Inferior parietal cortex (tissue), 1 donor: ENCODE measurements at regions not wholly inside any gene's neighbourhood (a gene's known extent, or its start where the extent isn't known, plus 50 kb on each side); places are given as distances from the start of the nearest gene placed in this dataset.
"Not testable (repeated sequence)": the region's sequence is repeated elsewhere in the genome, so short reads cannot be mapped to it uniquely, and the experiment has no call there.

ENCODE experiments used
- DNase-seq: peaks from one replicate; pipeline ENCODE4 v3.0.0-alpha.2; 2016; ENCODE audit errors: extremely low spot score

DNA sequence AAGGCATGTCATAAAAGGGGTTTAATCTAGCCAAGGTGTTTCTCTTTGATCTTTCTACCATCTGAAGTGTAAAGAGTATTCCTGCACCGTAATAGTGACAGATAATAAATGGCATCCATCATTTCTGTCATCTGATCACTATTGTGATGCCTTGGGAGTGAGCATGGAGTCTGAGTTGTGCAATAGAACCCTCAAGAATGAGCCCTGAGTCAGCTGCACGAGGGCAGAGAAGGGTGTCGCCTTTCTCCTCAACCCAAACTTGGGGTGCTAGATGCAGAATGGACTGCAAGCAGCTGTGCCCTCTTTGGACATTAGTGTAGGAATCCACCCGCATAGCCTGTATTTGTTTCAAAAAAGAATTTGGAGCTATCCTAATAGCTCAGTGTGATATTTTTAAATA lies 115.2 kb downstream of the ZNF37A start:
- no peak for DNase-seq

DNA sequence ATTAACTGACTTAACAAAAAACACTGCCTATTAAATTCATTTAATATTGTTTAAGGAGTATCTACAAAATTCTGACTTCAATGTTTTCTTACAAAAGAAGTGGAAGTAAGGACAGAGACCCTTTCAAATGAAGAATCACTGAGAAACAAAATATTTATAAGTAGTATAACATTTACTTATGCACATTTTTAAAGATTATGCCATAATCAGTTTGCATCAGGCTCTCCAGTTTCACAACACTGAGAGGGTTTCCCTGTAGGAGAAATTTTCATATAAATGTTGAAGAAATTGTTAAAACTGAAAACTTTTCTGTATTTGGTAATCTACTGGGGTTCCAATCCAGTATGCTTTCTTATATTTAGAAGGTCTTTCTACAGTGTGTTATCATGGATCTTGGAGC lies 115.6 kb downstream of the ZNF37A start:
- not testable (repeated sequence) for DNase-seq

DNA sequence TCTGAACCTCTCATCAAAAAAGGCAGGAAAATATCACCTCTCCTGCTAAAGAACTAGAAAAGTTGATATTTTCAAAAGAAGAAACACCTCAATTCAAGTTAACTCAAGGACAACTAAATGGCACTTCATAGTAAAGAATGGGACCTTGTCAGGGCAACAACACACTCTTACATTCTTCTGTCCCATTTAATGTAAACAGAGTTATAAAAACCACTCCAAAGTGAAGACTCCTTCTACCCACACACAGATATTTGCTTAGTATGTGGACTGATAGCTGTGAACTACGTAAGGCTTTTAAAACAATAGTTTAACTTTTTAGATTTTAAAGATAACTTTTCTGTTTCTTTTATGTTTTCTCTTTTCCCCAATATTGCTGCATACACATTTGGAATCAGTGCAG lies 118.3 kb downstream of the ZNF37A start:
- DNase-seq: no peak

DNA sequence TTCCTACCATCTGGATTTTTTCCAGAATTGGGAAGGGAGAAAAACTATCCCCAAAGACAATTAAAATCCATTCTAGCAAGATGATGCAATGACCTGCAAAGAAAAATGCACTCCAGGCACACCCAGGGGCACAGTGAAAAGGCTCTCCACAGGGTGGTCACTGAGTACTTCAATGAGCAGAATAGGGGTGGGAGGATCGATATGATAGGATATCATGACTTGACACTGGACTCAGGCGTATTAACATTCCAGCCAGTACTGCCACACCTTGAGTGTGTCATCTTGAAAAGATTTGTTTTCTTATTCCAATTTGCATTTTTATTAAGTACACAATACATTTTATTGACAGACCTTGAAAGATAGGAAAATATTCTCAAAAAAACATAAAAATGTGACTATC lies 132.2 kb downstream of the ZNF37A start:
- no peak for DNase-seq

DNA sequence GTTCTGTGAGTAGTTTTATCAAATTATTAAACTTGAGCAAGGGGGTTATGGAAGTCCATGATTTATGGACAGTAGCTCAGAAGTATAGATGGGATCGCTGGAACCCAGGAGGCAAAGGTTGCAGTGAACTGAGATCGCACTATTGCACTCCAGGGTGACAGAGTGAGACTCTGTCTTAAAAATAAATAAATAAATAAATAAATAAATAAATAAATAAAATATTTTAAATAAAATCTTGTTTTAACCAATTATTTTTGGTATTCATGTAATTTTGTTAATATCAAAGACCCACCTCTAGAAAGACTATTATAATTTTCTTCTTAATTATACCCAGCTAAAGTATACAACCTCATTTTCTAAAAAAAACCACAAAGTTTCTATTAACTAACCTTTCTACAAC lies 134.3 kb downstream of the ZNF37A start:
- no peak for DNase-seq

DNA sequence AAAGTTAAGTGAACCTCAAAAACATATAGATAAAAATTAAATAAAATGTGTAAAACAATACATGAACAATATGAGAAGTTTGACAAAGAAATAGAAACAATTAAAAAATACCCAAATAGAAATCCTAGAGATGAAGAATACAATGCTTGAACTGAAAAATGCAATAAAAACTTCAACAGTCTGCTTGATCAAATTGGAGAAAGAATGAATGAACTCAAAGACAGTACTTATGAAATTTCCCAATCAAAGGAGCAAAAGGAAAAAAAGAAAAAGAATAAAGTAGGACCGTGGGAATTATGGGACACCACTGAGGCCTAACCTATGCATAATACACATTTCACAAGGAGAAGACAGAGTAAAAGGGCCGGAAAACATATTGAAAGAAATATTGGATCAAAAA lies 144.3 kb downstream of the ZNF37A start:
- not testable (repeated sequence) for DNase-seq

DNA sequence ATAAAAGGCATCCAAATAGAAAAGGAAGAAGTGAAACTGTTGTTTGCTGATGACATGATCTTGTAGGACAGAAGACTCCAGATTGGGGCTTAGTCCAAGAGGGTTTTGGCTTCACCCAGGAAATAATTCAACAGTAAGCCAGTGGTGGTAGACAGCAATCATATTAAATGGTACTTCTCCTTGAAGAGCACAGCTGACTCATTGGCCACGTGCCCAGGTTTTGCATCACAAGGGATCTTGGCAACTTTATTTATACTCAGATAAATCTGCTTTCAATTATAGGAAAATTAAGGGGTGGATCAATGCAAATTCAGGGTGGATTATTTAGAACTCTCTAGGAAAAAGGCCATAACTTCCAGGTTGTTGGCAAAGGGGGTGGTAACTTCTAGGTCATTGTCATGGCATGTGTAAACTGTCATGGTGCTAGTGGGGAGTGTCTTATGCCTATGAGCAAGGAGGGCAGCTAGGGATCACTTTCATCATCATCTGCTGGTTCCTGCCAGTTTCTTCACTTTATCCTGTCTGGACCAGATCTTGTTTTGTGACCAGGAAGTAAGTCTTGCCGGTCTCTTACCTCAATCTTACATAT lies 148.0 kb downstream of the ZNF37A start:
- not testable (repeated sequence) for DNase-seq

DNA sequence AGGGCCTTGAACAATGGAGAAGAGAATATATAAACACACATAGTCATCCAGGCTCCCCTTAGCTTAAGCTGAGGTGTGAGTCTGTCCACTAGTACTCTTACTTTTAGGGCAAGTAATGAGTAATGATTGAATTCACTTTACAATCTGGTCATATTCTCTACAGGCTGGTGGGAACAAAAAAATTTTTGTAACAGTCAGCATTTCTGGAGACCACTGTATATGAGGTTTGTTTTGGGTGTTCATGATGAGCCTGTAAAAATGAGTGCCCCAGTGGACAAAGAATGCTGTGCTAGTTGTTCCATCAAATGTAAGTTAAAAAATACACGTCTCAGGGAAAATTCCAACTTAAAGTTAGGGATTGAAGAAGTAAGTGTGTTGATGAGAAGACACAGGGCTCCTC lies 154.0 kb downstream of the ZNF37A start:
- DNase-seq: not testable (repeated sequence)

DNA sequence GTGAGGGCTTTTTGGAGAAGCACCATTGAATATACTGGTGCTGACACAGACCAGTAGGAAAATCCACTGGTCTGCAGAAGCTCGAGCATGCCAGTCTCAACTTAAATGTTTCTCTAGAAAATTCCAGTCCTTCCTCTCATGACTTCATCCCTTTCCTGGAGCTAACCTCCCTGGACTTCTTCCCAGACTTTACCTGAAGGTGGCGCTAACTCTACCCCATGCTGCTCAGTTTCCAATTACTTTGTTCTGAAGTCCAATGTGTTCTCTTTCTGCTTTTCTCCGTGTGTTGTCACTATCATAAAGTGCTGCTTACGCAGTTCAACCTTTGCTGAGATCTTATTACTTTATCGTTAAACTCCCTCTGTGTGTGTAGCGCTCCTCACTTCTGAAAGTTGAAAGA lies 158.4 kb downstream of the ZNF37A start:
- not testable (repeated sequence) for DNase-seq

DNA sequence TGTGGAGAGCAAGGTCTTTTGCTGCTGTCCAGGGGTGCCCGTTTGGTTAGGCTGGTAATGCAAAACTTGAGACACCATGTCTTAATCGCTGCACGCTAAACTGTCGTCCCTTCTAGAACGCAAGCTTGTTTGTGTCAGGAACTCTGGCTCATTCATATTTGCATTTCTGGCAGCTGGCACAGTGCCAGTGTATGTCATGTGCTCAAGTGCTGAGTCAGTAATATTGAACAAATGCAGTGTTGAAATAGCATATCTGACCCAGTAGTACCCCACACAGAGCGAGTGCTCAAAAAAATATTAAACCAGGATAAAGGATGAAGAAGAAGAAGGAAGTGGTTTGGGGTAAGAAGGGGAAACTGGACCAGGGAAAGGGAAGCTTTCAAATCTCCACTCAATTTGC lies 173.4 kb downstream of the ZNF37A start:
- DNase-seq: not testable (repeated sequence)

DNA sequence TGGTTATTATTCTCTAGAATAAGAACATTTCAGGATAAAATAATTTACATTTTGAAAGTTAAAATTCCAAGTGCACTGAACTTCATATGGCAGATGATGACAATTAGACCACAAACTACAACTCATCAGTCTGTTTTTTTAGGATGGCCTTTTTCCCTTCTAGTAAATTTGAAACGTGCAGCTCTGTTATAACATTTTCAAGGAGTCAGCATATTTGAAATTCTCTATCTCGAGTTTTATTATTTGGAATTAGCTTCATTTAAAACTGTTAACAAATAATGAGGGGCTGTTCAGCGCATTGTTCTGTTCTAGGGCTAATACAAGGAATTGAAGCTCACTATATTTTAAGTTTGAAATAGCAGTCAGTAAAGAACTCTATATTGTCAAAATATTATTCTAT lies 176.9 kb downstream of the ZNF37A start:
- DNase-seq: not testable (repeated sequence)

DNA sequence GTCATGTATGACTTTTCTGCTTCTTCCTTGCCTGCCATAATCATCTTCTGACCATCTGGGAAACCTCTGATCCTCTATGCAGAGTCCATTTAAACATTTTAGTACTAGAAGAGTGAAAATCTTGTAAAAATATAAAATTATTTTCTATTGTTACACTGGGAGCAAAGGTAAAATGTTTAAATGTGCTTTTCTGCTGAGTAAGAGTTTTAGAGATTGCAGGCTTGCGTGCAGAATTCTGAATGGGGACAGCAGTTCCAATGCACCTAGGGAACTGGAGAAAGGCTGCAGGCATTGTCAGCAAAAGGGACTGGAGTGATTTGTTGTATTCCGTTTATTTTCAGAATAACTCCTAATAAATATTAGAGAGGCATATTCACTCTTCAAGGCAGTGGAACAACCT lies 180.7 kb downstream of the ZNF37A start:
- DNase-seq: not testable (repeated sequence)

DNA sequence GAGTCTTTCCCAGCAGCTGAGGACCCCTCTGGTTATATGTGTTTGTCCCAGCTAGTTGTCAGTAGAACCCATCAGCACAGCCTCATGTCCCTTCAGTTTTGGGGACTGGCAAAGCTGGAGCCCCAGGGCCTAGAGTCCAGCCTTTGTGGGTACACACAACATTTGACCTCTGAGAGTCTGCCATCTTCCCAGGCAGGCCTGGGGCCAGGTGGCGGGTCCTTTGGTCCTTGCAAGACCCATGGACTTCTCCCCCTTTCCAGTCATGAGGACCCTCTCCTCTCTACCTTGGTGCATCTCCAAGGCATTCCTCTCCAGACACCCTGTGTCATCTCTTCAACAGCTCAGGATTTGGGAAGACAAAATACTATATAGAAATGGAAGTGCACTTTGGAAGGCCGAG lies 198.4 kb downstream of the ZNF37A start:
- DNase-seq: not testable (repeated sequence)

DNA sequence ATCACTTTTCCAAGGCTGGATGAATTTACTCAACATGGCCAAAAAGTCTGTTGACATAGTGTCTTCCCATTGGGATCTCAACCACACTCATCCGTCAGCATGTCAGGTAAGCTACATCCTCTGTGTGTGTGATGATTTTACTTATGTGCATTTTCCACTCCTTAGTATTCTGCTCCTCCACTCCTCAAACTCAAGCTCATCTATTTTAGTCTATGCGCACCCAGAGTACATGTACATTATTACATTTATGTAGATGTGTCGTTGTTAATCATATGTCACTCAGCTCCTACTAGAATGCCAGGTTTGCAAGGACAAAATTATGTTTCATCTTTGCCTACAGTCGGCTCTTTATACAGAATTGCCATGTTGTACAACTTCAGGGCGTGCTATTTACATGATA lies 216.0 kb downstream of the ZNF37A start:
- not testable (repeated sequence) for DNase-seq

DNA sequence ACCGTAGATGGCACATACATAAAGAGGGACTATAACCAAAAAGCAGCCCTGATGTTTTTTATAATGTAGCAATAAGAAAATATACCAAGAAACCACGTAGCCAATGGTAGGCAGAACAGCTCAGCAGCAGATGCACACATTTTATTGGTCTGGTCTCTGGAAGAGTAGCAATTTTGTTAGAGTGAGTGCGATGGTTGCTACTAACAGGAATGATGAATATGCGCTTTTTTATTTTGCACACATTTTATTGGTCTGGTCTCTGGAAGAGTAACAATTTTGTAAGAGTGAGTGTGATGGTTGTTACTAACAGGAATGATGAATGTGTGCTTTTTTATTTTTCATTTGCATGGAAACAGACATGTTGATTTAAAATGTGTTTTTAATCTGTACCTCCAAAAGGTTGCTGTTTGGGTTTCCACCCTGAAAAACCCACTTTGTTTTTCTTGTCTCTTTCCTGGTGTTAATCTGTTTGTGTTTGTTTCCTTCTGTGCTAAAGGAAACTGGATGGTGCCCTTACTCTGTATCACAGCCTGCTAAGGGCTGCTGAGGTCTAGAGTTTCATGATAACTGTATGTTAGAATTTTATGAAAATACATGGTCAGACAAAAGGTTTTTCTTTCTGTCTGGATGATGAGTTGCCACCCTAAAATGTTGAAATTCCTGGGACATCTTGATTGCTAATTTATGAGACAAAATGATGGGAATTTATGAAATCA lies 221.1 kb downstream of the ZNF37A start:
- DNase-seq: not testable (repeated sequence)

DNA sequence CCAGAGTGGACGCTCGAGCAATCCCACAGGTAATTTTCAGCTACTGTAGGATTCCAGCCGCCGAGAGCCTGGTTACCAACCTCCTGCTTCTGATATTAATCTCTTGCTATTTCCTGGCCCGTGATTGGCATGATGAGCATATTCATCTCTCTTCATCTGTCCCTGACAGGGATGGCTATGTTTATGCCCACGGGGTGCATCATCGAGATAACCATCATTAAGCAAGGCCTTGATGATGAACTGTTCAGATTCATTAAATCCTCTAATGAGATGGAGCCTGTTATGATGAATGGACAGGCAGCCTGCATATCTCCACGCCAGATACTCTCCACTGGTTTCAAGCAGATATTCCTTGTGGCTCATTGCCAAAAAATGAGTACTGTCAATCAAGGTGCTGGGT lies 227.3 kb downstream of the ZNF37A start:
- DNase-seq: not testable (repeated sequence)

DNA sequence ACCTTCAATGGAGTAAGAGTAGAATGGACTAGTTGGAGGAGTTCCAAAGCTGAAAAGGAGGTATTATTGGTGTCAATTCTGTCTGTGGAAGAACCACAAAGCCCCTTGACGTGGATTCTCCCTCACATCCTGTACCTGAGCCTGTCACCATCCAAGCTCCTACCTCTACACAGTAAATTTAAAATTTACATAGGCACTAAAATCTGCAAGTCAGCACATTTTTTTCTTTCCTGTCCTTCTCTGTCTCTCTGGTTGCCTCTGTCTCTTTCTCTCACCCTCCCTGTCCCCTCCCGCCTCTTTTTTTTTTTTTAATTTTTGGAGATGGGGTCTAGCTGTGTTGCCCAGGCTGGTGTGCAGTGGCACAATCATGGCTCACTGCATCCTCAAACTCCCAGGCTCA lies 236.2 kb downstream of the ZNF37A start:
- not testable (repeated sequence) for DNase-seq

DNA sequence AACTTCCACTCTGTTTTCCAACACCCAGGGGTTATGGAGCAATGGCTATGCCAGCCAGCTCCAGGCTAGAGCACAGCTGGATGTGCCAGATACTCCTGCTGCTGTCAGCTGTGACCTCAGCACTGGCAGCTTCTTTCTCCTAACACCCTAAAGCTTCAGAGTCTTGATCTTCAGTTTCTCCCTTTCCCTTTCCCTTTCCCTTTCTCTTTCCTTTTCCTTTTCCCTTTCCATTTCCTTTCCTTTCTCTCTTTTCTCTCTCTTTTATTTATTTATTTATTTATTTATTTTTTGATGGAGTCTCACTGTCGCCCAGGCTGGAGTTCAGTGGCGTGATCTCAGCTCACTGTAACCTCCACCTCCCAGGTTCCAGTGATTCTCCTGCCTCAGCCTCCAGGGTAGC lies 237.0 kb downstream of the ZNF37A start:
- not testable (repeated sequence) for DNase-seq

DNA sequence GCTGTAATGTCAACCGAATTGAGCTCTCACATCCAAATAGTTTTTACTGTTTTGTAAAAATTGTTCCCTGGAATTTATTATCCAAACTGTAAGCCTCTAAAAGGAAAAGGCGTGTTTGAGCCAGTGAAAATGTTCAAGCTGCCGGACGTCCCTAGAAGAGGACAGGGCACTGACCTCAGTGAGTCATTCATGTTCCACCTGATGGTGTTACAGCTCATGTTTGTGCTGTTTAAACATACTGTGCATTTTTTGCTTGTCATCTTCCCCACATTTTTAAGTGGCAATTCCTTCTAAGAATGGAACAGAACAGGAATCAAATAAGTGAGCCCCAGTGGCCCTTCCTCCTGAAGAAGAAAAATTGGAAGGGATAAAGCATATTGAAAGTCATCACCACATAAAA lies 239.6 kb downstream of the ZNF37A start:
- DNase-seq: not testable (repeated sequence)

DNA sequence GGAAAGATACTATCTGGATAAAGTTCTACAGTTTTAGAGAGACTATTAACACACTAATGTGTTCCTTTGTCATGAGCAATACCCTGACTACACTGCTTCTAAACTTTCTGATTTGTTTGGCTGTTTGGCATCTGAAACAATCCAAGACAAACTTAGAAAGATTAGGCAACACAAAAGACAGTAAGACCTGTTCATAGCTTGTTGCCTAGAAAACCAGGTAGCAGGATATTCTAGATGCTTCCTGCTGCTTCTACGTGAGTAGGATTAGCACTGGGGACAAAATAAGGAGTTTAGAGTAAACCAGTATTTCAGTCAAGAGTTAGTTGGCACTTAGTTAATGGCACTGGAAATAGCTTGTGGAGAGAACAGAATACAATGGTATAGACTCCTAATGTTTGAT lies 256.5 kb downstream of the ZNF37A start:
- not testable (repeated sequence) for DNase-seq

DNA sequence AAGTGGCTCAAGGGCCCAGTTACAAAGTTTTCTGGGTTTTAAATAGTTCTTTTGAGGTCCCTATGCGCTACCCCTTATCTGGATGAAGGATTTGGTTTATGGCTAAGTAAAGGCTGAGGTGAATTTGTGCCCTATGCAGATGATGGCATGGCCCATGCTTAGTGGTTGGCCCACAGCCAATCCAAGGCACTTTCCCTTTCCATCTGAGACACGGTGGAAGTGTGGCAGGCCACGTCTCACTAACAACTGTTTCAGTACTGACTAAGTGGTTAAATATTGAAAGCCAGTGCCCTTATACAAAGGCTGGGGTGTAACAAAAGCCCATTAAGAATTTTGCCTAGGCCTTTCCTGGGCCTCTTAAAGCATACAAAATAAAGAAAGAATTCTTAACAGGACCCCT lies 260.3 kb downstream of the ZNF37A start:
- not testable (repeated sequence) for DNase-seq

DNA sequence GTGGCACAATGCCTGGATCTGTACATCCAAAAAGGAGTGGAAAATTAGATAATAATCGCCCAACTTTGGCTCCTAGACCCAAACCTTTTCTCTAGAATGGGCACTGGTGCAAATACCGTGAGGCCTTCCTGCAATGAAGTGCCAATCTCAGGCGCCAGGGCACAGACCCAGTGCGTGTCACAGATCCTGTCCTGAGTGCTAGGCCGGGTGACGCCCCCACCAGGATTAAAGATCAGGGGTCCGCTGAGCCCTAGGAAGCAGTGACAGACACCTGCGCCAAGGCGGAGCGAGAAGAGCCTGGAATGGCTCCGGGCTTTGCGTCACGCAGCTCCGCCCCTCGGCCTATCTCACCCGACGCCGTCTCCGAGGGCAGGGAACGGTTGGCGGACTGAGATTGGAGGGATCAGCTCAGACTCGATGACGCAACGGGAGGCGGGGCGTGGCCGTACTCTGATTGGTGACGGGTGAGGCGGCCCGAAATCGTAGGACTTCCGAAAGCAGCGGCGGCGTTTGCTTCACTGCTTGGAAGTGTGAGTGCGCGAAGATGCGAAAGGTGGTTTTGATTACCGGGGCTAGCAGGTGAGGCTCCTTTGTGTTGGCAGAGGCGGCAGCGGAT lies 261.9 kb downstream of the ZNF37A start:
- DNase-seq: peak; percentile 57

DNA sequence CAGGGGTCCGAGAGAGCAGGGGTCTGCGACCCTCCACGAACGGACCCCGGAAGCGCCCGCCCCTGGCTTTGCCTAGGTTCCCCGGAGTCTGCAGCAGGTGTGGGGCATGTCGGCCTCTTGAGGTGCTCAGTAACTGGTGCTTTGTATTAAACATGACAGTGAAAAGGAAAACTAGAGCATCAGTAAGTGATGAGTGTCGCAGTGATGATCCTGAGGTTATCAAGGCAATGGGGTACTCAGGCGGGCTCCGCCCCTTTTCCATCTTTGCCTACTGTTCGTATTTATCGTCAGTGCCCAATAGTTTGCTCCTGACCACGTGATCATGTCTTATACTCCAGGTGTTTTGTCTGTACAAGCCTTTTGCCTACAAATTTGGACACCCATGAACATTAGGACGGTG lies 262.4 kb downstream of the ZNF37A start:
- peak; percentile 16 for DNase-seq
